Hindlimb muscle (tissue), 1 donor: ENCODE measurements at regions not wholly inside any gene's neighbourhood (a gene's known extent, or its start where the extent isn't known, plus 50 kb on each side); places are given as distances from the start of the nearest gene placed in this dataset.

Source experiments
- DNase-seq: peaks from one replicate; pipeline ENCODE4 v3.0.0-alpha.2; 2013

GRCh38 chr5:67447732-67448131 is 251.1 kb upstream of the CD180 start:
- DNase-seq, result no peak

DNA sequence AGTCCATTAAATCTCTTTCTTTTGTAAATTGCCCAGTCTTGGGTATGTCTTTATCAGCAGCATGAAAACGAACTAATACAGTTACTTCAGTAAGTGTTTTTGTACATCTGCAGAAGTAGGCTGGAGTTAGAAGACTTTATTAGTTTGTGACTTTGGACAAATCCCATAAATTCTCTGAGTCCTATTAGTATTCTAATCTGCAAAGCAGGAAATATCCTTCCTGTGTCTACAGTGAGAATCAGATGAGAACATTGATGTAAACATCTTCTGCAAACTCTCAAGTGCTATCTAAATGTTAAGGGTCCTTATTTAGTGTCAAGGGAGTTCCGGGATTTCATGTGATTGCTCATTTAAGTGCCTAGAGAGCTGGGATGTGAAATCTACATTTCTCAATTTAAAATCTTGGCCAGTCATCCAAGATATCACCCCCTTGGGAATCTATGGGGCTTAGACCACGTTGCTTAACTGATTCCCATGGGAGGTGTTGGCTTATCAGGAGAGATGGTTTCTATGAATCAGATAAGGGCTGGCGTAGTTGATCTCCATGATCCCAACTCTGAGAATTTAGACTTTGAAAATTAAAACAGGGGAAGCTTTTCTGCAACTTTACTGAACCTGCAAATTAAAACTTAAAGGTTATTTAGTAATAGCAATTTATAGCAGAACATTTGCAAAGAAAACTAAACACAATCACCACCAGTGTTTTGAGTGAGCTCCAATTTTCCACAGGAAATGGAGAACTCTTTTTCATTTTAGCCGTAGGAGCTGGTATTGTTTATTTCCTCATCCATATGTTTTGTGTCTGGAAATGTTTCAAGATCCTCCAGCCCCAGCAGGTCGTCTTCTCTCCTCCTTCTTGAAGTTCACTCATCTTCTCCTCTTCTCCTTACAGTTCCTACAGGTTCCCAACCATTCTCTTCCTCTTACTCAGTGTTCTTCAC is 241.6 kb upstream of the CD180 start:
- no peak for DNase-seq

GRCh38 chr5:67435032-67435431 is 238.4 kb upstream of the CD180 start:
- peak; percentile 29 for DNase-seq

GRCh38 chr5:67434466-67434865 is 237.9 kb upstream of the CD180 start:
- DNase-seq, result peak; percentile 29

GRCh38 chr5:67432606-67433005 is 236.0 kb upstream of the CD180 start:
- no peak for DNase-seq

DNA sequence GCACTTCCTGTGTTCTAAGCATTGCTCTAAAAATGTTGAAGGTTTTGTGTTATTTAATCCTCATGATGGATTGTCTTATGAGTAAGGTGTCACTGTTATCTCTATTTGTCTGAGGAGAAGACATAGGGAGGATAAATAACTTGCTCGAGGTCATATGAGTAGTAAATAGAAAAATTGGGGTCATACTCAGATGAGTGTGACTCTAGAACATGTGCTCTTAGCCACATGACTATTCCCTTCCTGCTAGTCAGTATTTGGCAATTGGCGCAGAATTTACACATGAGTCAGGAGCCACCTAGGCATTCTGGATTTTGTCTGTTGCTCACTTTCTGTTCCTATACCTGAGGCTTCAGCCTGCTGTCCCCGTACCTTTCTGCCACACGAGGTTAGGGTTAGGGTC is 234.6 kb upstream of the CD180 start:
- no peak for DNase-seq

DNA sequence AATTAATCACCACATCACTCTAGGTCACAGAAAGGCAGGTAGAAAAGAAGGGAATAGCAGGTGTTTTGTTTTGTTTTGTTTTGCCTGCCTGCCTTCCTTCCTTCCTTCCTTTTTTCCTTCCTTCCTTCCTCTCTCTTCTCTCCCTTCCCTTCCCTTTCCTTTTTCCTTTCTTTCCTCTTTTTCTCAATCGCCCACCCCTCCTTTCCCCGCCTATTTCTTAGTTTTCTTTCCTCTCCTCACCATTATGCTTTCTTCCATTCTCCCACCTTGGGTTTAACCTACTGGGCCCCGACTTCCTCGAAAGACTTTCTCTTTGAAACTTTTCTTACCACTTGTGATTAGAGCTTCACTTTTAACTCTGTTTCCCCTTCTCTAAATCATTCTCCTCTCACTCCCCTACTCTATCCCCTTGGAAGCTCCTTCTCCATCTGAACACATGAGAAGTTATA is 231.3 kb upstream of the CD180 start:
- no peak for DNase-seq

DNA sequence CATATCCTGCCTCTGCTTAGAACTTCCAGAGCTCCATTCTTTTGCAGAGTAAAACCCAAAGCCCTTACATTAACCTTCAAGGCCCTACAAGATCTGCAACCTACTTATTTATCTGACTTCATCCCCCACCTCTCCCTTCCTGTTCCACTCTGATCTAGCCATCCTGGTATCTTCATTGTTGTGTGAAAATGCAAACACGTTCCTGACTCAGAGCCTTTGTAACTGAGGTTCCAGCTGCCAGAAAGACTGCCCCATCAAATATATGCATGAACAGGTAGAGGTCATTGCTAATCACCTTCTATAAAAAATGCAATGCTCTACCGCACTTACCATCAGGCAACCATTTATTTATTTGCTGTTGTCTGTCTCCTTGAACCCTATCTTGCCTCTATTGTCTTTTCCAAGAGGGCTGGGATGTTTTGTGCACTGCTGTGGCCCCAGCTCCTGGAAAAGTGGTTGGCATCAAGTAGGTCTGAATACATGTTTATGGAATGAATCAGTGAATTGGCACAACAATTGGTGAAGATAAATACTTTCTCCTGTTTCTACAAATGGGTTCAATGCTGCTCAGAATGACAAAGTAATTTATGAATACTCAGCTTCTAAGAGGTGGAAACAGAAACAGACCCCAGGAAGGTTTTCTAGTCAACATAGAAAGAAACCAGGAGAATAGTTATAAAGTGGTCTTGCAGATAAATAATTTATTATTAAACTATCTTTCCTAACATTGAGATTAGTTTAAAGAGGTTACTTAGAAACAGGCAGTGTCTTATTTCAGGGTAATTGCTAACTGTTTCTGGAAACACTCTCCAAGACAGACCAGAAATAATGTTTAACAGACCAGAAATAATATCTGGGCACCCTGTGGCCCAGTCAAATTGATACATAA is 230.6 kb upstream of the CD180 start:
- no peak for DNase-seq

DNA sequence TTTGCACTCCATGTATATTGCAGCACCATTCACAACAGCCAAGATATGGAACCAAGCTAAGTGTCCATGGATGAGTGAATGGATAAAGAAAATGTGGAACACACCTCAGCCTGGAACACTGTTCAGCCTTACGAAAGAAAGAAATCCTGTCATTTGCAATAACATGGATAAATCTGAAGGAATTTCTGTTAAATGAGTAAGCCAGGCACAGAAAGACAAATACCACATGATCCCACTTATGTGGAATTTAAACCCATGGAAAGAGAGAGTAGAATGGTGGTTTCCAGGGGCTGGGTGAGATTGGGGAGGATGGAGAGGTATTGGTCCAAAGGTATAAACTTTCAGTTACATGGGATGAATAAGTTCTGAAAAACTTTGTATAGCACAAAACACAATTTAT is 228.9 kb upstream of the CD180 start:
- DNase-seq, result no peak

DNA sequence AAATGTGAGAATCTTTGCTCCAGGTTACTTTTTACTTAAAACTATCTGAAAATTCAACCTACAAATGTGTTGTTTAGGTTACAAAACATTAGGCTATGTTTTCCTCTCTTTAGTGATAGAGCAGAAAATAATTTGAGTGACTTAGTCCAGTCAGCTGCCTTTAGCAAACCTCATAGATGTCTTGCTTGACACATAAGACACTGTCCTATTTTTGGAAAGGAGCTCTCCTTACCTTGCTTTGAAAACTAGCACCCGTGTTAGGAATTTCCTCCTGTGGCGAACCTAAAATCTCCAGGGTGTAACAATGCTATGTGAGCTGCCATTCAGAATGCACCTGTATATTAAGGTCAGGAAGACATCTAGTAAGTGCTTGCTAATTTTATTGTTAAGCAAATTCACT is 221.2 kb upstream of the CD180 start:
- no peak for DNase-seq

DNA sequence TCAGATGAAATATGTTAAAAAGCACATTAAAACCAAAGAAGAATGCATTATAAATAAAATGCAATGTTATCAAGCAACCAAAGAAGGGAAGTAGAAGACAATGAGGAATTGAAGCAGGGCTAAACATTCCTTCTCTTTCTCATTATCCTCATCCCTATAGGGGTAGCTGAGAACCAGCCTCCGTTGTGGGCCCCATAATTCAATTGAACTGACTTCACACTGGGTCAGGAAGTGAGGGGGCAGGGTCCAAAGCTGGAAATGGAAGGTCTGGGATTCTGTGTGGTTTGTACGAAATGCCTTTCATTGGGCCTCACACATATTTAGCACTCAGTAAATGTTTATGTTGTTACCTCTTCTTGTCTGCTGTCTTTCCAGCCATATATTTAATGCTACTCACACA is 220.4 kb upstream of the CD180 start:
- DNase-seq, result no peak

DNA sequence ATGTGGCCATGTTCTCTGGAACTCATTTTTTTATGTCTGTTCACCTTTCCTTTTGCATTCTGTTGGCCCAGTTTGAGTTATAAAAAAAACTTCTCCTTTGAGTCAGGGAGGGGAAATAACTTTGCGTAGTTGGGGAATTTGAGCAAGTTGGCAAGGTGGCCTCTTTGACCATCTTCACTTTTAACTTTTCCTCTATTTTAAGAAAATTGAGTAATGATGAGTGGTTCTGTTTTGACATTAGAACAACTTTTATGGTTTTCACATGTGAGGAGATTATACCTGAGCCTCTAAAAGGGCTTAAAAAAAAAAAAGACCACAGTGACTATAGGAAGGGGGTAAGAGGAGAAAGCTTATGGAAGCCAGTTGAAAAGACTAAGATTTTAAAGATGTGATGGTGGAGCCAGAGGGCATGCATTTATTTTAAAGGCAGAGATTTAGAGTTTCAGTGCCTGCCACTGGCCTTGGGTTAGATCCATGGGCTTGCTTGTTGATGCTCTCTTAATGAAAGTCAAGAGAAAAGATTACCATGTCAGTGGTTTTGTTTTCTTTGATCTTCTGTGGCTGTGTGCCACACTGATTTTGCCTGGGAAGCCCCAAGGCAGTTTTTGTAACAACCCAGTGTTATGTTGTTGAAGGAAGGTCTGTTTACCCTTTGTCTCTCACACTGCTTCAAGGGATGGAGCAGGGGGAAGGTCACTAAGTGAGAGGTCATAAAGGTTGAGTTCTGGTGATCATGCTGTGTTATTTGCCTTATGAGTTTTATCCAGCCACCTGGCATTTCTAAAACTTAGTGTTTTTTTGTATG is 219.7 kb upstream of the CD180 start:
- DNase-seq, result no peak

GRCh38 chr5:67414712-67415111 is 218.1 kb upstream of the CD180 start:
- no peak for DNase-seq

DNA sequence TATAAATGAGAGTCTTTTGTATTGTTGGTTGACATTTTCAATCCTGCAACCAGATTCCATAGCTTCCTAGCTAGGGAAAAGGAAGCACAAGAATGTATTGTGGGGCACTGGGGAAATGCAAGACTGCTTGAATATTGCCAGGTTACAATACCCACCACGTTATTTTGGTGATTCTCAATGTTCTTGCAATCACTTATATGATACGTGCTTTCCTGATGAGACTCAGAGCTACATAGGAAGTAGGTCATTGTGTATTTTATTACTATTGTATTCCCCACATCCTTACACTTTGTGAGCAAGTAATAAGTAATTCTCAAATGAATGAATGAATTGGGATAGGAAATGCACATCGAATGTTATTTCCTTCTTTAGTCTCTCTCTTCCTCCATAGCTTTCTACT is 217.1 kb upstream of the CD180 start:
- no peak for DNase-seq

GRCh38 chr5:67409126-67409777 is 212.7 kb upstream of the CD180 start:
- DNase-seq, result no peak

DNA sequence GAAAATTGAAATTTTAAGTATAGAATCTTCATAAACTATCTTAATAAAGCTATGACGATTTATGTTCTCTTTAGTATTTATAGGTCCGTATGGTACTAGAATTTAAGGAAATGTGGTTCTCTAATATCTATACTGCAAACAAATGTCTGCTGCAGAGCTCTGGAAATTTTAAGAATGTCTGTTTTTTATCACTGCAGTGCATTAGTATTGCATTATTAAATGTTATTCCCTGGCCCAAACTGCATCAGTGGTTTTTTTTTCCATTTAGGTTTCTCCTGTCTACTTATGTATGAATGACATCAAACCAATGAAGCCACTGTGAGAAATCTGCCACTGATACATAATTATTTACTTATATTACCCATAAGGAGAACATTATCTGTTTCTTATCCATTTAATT is 211.4 kb upstream of the CD180 start:
- DNase-seq, result no peak

- no peak for DNase-seq
Observed at GRCh38 chr5:67405755-67406154, 209.2 kb upstream of the CD180 start.

GRCh38 chr5:67405101-67405364 is 208.4 kb upstream of the CD180 start:
- DNase-seq, result no peak

- DNase-seq, result no peak
Observed at GRCh38 chr5:67404256-67405100, 207.9 kb upstream of the CD180 start.

GRCh38 chr5:67402526-67402925 is 205.9 kb upstream of the CD180 start:
- DNase-seq, result no peak

GRCh38 chr5:67401172-67401571 is 204.6 kb upstream of the CD180 start:
- DNase-seq, result no peak
